GM19324 (cell line): ENCODE measurements at regions not wholly inside any gene's neighbourhood (a gene's known extent, or its start where the extent isn't known, plus 50 kb on each side); places are given as distances from the start of the nearest gene placed in this dataset.
"Not testable (repeated sequence)": the region's sequence is repeated elsewhere in the genome, so short reads cannot be mapped to it uniquely, and the experiment has no call there.

ENCODE experiments used
- ATAC-seq: cut with Tn5 transposase; IDR thresholded peaks from one replicate; pipeline ENCODE4 v1.9.1; 2021; ENCODE audit warnings: mild to moderate bottlenecking, moderate library complexity; ENCODE audit not compliant: unreplicated experiment, low FRiP score

DNA sequence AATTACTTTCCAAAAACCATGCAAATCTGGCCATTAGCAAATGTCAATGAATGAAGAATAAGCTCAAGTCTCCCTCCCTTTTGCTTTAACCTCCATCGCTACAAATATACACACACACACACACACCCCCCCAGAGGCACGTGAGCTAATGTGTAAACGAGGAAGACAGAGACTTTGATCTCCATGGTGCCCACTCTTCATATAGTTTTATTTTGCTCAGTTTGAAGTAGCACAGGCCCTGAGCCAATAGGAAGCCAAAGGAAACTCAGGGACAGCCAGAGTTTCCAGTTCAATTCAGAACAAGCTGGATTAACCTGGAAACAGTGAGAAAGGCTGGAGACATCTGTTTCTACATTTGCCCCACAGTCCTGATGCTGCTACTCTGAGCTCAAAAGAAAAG lies 248.4 kb upstream of the MEIS1 start:
- ATAC-seq, result no peak

DNA sequence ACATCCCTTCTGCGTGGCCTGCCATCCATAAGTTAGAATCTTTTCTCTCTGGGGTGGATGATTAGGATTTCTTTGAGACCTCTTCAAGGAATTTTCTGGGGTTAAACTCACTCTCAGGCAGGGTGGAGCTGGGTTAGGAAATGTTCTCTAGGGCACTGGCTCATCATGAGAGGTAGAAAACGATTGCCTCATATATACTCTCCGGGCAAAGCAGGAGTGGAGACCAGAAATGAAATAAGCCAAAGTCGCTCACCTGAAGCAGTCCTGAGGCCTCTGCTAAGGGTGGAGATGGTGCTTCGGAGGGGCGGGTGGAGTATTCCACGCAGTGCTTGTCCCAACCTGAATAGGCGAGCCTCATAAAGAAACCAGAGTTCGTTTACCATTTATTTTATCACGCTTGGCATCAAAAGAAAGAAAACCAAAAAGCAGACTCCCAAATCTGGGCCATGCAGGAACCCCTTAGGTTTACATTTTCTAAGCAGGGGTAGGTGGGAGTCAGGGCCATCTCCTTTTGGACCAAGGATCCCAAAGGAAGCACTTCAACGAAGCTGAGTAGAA lies 249.3 kb upstream of the MEIS1 start:
- ATAC-seq, result no peak

DNA sequence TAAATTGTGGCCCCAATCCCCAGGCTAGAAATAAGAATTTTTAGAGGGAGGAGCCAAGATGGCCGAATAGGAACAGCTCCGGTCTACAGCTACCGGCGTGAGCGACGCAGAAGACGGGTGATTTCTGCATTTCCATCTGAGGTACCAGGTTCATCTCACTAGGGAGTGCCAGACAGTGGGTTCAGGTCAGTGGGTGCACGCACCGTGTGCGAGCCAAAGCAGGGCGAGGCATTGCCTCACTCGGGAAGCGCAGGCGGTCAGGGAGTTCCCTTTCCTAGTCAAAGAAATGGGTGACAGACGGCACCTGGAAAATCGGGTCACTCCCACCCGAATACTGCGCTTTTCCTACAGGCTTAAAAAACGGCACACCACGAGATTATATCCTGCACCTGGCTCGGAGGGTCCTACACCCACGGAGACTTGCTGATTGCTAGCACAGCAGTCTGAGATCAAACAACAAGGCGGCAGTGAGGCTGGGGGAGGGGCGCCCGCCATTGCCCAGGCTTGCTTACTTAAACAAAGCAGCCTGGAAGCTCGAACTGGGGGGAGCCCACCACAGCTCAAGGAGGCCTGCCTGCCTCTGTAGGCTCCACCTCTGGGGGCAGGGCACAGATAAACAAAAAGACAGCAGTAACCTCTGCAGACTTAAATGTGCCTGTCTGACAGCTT lies 257.7 kb upstream of the MEIS1 start:
- not testable (repeated sequence) for ATAC-seq

DNA sequence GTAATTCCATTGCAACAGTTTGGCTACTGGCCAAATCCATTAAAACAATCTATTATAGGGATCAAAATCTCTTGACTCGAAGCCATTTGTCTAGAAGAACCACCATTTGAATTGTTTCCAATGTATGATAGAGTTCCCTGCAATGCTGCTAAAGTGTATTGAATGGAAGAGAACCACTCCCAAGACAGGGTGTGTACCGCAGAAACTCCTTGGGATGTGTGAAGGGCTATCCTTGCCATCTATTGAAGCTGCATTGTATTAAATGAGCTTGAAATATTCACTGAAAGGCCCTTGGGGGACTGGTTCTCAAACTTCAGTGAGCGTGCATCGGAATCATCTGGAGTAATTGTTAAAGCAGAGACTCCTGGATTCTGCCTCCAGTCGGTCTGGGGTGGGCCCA lies 260.4 kb upstream of the MEIS1 start:
- no peak for ATAC-seq

DNA sequence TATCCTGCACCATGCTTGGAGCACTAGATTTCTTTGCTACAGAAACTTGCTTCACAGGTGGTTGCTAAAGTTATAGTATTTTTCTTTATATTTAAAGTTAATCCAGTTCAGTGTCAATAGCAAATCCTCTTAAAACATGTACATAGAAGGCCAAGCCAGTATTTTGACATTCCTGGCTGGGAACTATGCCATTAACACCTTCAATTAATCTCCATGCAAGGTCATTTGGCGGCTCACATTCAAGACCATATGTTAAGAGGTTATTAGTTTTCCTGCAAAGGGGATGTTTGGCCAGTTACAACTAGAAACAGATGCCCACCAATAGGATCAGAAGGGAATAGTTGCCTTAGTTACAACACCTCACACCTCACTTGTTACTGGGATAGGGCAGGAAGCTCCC lies 261.3 kb upstream of the MEIS1 start:
- no peak for ATAC-seq

DNA sequence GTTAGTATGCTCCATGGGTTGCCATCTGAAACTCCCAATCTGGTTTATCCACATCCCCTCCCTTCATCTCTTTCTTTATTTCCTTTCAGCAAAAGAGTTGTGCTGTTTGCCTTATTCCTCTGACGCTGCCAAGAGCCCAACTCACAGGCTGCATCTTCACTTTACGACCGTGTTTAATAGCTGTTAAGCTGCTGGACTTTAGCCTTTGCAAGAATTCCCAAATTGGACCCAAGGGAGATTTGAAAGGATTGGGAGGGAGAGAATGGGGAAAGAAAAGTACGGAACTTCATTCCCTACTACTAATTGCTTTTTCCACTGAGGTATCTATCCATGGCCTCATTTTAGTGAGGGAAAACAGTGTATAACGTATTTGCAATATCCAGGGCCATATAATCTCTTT lies 263.4 kb upstream of the MEIS1 start:
- no peak for ATAC-seq

DNA sequence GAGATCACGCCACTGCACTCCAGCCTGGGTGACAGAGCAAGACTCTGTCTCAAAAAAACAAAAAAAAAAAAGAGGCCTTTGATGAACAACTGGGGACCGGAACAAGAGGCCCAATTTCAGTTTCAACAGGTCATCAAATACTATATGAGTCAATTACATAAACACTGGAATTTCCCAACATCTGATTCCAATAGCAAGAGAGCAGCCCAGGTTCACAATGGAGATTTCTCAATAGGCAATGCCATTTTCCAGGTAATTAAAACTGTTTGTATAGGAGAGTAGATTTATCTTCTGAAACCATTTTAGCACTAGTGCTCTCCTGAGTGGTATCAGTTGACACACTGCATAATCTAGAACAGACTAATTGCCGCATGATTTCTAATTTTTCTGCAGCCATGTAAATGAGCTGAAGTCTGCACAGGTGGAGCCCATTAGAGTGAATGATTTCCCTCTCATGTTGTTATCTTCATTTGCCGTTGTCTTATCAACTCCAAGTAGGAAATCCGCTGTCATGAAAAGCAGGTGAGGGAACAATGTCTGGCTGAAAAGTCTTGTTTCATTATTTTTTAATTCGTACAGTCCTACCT lies 264.1 kb upstream of the MEIS1 start:
- no peak for ATAC-seq

DNA sequence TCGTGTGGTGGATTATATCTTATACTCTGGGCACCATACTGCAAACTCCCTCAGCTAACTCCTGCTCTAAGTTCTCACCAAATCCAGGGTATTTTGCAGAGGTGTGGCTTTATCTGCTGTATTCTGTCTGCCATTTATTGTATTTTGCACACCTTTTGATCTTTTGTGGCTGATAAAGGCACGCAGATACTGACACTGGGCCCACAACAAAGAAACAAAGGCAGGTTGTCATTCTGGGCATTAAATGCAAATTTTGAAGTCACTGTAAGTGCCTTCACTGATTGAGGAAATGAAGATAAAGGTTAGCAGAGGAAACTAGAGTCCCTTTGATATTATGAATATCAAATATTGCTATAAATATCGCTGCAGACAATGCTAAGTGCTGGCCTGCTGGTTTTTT lies 265.8 kb upstream of the MEIS1 start:
- ATAC-seq, result no peak

DNA sequence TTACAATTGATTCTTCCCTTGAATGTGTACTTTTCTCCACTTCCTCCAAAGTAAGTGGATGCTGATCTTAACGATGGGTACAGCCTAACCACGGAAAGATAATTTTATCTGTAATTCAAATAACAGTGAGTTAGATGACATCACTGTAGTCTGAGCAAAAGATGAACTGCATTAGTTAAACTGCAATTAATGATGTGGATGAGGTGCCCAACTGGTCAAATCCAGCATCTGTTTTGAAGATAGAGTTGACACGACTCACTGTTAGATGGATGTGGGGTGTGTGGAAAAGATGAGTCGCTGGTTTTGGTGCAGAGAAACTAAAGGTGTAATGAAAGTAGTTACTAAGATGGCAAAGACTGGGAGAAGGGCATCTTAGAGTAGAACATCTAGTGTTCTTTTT lies 270.5 kb upstream of the MEIS1 start:
- ATAC-seq, result no peak

DNA sequence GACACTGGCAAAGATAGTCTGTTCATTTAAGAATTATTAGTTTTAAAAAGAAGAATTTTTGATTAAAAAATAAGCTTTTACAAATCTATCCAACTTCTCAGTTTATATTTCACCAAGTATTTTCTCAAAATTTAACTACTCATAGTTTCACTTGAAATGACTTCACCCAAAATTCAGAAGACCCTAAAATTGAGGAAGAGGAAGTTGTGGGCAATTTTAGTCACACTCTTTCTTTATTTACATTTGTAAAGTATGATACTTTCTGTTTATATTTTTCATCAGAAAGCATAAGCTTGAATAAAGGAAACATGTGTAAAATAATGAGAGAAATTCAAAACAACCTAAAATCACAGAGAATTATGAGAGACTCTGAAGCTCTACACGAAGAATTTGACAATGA lies 278.8 kb upstream of the MEIS1 start:
- no peak for ATAC-seq

DNA sequence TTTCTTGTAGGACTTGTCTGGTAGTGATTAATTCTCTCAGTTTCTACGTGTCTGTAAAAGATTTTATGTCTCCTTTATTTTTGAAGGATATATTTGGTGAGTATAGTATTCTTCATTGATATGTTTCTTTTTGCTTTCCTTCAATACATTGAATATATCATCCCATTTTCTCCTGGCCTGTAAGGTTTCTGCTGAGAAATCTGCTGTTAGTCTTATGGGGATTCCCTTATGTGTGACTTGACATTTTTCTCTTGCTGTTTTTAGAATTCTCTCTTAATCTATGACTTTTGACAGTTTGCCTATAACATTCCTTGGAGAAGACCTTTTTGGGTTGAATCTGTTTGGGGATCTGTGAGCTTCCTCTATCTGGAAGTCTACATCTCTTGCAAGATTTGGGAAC lies 281.0 kb upstream of the MEIS1 start:
- ATAC-seq, result no peak

DNA sequence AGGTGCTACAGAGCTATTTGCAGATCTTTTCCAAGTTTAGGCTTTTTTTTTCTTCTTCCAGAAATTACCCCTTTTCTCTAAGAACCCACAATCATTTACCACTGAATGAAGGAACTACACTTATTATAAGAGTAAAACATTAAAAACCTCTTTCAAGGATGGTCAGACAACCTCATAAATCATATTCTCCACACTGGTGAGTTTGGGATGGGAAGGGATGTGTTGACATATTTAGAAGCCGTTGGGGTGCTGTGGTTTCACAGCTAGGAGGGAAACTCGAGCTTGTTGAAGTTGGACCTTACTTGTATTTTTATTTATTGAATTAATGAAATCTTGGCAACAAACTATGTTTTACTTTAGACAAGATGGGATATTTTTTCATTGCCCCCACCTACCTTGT lies 289.4 kb upstream of the MEIS1 start:
- no peak for ATAC-seq

DNA sequence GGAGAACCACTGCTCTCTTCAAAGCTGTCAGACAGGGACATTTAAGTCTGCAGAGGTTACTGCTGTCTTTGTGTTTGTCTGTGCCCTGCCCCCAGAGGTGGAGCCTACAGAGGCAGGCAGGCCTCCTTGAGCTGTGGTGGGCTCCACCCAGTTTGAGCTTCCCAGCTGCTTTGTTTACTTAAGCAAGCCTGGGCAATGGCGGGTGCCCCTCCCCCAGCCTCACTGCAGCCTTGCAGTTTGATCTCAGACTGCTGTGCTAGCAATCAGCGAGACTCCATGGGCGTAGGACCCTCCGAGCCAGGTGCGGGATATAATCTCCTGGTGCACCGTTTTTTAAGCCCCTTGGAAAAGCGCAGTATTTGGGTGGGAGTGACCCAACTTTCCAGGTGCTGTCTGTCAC lies 290.6 kb upstream of the MEIS1 start:
- ATAC-seq, result not testable (repeated sequence)

DNA sequence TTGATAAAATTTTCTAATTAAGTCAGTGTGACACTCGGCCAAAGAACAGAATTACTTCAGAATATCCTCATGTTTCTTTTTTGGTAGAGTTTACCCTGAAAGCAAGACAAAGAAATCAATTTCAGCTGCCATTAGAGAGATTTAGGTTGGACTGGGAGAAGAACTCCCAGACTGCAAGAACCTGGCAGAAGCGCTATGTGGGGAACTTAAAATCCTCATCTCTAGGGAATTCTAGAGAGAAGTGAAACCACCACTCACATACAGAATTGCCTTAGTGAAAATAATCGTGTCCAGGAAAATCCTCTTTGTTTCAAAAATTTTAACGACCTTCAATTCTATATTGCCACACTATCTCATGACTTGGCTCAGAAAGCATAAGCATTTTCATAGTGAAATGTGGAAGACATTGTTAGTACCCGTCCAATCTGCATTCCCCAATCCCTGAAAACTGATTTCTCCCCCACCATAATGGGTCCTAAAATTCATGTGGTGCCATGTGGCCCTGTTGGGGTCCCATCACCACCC lies 297.3 kb upstream of the MEIS1 start:
- ATAC-seq, result no peak

DNA sequence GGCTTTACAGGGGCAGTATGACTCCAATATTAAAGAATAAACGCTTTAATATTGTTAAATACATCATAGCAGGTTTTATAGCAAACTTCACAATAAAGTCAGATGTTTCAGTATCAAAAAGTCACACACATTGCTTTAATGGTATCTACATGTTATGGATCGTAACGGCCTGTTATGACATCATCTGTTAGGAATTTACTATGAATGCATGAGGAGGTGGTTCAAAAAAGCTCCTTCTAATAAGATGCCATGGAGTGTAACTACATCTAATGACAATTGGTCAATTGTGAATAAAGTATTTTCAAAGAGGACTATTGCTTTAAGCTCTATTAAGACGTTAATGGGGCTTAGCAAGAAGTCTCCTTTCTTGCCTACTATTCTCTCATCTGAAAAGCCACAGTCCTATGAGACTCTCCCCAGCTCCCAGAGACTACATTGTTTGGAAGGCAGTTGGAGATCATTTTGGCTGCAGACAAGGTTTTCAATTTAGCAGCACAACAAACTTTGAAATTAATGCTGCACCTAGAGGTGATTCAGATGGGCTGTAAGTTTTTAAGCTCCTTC lies 300.7 kb upstream of the MEIS1 start:
- no peak for ATAC-seq

DNA sequence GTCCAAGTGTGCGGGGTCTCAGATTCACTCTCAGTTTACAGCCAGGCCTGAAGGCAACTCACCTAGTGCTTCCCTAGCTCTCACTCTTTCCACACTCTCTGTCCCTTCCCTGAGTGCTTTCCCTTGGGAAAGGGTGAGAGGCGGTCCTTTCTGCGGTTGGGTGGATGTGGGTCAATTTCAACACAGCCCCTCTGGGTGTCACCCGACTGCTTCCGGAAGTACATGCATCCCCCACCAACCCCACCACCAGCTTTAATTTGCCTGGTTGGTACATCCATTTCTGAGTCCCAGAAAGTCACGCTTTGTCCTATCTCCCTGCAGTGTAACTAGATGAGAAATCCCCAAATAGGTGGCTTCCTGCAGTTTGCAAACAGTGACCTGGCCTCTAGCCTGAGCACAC lies 307.3 kb upstream of the MEIS1 start:
- ATAC-seq, result no peak

DNA sequence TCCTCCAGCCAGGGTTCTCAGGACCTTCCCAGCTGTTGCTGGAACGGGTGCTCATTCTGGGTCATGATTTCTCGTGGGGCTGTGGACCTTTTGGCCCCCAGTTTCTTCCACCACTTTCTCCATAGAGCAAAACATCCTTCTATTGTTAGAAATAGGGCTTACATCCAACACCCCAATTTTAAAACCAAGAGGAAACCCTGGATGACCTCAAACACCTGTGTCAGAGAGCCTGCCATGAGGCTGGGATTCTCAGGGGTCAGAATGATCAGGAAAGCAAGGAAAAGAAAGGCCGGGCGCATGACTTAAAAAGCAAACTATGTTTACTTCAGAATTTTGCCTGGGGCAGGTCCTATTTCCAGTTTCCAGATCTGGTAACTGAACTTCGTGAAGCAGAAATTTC lies 307.9 kb upstream of the MEIS1 start:
- no peak for ATAC-seq

DNA sequence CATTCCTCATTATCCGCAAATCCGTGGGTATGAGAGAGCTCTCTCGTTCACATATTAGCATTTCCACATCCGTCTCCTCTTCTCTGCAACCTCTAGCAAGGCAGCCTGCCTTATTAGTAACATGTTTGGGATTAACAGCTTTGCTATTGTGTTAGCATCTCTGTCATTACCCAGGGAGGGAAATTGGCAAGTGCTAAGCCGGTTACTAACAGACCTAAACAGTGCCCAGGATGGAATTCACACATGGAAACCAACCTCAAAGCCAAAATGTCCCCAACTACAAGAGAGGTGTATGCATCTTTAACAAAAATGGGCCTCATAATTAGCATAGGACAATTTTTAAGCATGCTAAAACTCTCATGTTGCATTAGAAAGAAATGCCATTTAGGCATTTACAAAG lies 309.0 kb upstream of the MEIS1 start:
- ATAC-seq, result no peak

DNA sequence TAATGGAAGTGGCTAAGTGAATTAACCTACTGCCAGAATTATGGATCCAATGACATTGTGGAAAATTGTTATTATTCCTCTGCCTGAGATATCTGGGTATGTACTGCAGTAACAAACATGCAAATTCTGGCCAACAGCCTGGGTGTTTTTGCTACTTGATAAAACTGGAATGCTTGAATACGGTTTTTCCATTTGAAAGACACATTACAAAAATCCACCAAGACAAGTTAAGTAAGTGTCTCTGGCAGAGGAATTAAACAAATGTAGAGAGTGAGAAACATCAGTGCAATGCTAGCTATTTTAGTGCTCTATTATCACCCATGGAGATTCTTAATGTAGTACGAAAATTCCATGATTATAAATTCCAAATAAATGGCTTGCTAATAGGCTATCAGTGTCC lies 312.4 kb upstream of the MEIS1 start:
- no peak for ATAC-seq

DNA sequence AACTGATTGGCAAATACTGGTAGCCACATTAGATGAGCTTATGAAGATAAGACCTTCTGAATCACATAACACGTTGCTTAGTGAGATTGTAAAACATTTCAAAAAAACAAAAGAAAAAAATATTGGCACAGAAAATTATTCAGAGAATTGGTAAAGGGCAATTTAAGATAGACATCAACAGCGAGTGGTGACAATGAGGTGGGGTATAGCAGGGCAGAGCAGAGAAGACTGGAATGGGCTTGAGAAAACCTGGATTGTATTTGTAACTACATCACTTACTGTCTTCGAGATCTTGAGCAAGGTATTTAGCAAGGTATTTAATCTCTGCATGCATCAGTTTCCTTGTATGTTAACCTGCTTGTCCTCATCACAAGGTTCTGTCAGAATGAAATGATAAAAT lies 313.0 kb upstream of the MEIS1 start:
- ATAC-seq, result no peak

DNA sequence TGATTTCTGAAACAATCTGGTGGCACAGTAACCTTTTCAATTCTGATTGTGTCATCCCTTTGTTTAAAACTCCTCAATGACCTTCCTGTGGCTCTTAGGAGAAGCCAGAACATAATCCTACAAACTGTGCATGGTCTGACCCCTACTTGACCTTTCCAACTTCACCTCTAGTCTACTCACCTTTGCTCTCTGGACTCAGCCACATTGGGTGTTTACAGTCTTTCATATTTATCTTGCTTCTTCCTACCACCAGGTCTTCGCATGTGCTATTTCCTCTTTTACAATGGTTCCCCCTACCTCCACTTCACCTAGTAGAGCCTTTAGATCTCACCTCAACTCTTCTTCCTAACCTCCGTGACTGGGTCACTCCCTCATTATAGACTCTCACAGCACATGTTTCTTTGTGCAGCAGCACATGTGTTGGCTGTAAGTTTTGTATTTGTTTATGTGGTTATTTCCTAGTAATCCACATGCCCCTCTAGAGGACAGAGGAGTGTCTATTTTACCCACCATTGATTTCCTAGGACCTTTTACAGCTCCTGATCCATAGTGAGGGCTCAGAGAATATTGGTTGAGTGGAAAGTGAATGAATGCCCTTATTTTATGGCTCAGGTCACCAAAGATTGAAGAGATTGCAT lies 320.8 kb upstream of the MEIS1 start:
- no peak for ATAC-seq
